ENCODE measurements at regions not wholly inside any gene's neighbourhood (a gene's known extent, or its start where the extent isn't known, plus 50 kb on each side); places are given as distances from the start of the nearest gene placed in this dataset.

DNA sequence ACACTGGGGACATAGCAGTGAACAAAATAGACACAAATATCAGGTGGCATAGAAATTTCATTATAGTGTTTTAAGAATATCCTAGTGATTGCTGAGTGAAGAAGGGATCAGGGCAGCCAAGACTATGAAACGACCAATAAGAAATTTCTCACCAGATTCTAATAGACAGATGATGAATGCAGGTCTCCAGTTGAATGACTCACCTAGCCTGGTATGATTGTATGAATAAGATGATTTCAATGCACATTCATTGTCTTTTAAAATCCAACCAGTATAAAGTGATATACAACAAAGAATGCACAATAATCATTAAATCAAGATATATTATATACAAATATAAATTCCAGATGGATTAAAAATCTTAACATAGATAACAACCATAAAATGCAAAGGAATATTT is 124.5 kb upstream of the TENT5A start:
- TF ChIP-seq CTCF (IDR thresholded peaks at IDR 0.05), result no peak
- no peak for TF ChIP-seq POLR2A (IDR thresholded peaks at IDR 0.05)

Measured in prostate gland (tissue), 2 donors.